ENCODE measurements at regions not wholly inside any gene's neighbourhood (a gene's known extent, or its start where the extent isn't known, plus 50 kb on each side); places are given as distances from the start of the nearest gene placed in this dataset.
"Not testable (repeated sequence)": the region's sequence is repeated elsewhere in the genome, so short reads cannot be mapped to it uniquely, and the experiment has no call there.

DNA sequence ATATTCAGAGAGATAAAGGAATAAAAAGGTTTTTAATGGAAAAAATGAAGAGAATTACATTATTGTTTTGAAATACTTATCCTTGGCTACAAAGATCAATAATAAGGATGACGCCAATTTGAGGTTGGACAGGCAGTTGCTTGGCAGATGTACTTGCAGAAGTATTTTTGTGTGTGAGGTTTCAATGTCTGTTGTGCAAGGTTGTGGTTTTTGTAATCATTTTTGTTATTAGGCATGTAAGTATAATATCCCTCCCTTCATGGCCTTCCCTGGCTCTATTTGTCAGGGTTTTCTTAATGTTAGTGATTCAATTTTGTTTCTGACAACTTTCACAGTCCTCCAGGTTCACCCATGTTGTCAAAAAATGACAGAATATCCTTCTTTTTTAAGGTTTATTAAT lies 105.9 kb downstream of the OTOL1 start:
- no peaks in the 10 kb centered on the region for H3K9me3 ChIP-seq (ENCODE audit: insufficient read depth, low read depth, low read length)
- no peaks in the 10 kb centered on the region for H3K27me3 ChIP-seq (ENCODE audit: insufficient read depth, low read length)
- no peaks in the 10 kb centered on the region for H3K36me3 ChIP-seq (ENCODE audit: insufficient read depth, low read length)
- no peak overlapping the region for H3K4me3 ChIP-seq (ENCODE audit: low read length)
- WGBS = 96% methylated on average over 1 of the region's 1 CpG
- H3K27ac ChIP-seq (ENCODE audit: low read depth, low read length) = no peak overlapping the region
- H3K9ac ChIP-seq (ENCODE audit: low read depth, low read length) = no peak overlapping the region
- H3K4me1 ChIP-seq (ENCODE audit: insufficient read depth, low read length) = no peaks in the 10 kb centered on the region

DNA sequence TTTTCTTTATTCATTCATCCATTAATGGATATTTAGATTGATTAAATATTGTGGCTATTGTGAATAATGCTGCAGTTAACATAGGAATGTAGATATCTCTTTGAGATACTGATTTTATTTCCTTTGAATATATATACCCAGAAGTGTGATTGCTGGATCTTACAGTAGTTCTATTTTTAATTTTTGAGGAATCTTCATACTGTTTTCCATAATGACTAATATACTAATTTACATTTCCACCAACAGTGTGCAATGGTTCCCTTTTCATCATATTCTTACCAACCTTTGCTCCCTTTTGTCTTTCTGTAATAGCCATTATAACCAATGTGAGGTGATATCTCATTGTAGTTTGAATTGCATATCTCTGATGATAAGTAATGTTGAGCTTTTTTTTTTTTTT lies 106.3 kb downstream of the OTOL1 start:
- no peaks in the 10 kb centered on the region for H3K4me1 ChIP-seq (ENCODE audit: insufficient read depth, low read length)
- no peak overlapping the region for H3K9ac ChIP-seq (ENCODE audit: low read depth, low read length)
- H3K36me3 ChIP-seq (ENCODE audit: insufficient read depth, low read length) = no peaks in the 10 kb centered on the region
- H3K4me3 ChIP-seq (ENCODE audit: low read length) = no peak overlapping the region
- no peak overlapping the region for H3K27ac ChIP-seq (ENCODE audit: low read depth, low read length)
- no peaks in the 10 kb centered on the region for H3K27me3 ChIP-seq (ENCODE audit: insufficient read depth, low read length)
- H3K9me3 ChIP-seq (ENCODE audit: insufficient read depth, low read depth, low read length) = no peaks in the 10 kb centered on the region

DNA sequence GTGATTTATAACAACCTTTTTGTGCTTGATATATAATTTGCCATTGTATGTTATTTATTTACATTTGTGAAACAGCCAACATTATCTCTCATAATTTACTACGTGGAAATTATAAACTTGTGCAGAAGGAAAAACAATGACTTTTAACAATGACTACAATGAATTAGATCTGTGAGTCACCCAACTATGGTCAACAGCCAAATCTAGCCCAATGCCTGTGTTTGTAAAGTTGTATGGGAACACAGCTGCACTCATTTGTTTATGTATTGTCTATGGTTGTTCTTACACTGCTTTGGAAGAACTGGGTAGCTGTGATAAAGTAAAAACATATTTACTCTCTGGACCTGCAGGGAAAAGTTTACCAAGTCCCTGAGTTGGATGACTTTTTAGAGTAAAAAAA lies 110.4 kb downstream of the OTOL1 start:
- Histone ChIP-seq H3K27ac (ENCODE audit: low read depth, low read length) (no peak overlapping the region), H3K4me3 (ENCODE audit: low read length) (no peak overlapping the region), H3K36me3 (ENCODE audit: insufficient read depth, low read length) (no peaks in the 10 kb centered on the region), H3K27me3 (ENCODE audit: insufficient read depth, low read length) (no peaks in the 10 kb centered on the region), H3K9me3 (ENCODE audit: insufficient read depth, low read depth, low read length) (peaks cover 4% of the 10 kb centered on the region; the same call in 1 of the 2 replicates), H3K9ac (ENCODE audit: low read depth, low read length) (no peak overlapping the region), H3K4me1 (ENCODE audit: insufficient read depth, low read length) (no peaks in the 10 kb centered on the region)
- 100% methylated on average over 1 of the region's 1 CpG for WGBS

DNA sequence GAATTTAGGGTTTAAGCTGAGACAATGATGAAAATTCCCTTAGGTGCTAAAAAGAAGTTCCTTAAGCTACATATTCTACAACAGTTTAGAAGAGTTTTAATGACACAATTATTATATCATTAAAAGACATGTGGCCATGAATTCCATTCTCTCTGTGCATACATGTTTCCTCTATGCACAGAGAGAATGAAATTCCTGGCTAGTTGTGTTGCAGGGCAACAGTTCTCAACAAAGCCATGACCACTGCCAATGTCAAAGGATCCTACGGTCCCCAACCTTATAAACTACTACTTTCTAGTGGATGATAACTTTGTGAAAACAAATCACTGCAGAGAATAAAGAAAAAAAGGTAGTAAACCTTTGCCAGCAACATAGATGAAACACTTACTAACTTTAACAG lies 122.7 kb downstream of the OTOL1 start:
- no peak overlapping the region for H3K27ac ChIP-seq (ENCODE audit: low read depth, low read length)
- no peaks in the 10 kb centered on the region for H3K9me3 ChIP-seq (ENCODE audit: insufficient read depth, low read depth, low read length)
- no peak overlapping the region for H3K4me3 ChIP-seq (ENCODE audit: low read length)
- H3K9ac ChIP-seq (ENCODE audit: low read depth, low read length) = no peak overlapping the region
- no CpG with 5 or more reads among the region's 1 CpG for WGBS
- no peaks in the 10 kb centered on the region for H3K27me3 ChIP-seq (ENCODE audit: insufficient read depth, low read length)
- H3K4me1 ChIP-seq (ENCODE audit: insufficient read depth, low read length) = no peaks in the 10 kb centered on the region
- H3K36me3 ChIP-seq (ENCODE audit: insufficient read depth, low read length) = no peaks in the 10 kb centered on the region

DNA sequence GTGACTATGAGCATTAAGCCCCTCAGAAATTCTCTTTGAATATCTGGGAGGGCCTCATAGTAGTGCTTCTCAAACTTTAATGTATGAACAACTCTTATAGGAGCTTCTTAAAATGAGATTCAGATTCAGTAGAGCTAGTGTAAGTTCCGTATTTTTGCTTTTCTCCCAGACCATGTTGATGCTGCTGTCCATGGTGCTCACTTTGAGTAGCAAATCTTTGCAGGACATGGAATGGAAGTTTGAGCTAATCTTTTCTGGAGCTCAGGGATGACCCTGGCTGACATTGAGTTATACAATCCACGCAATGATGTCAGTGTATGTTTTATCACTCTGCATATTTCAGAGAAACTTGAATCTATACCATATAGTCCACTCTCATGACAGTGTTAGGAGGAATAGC lies 134.2 kb downstream of the OTOL1 start:
- H3K4me1 ChIP-seq (ENCODE audit: insufficient read depth, low read length) = peaks cover 20% of the 10 kb centered on the region
- no peaks in the 10 kb centered on the region for H3K9me3 ChIP-seq (ENCODE audit: insufficient read depth, low read depth, low read length)
- 73% methylated on average over 2 of the region's 2 CpGs for WGBS
- no peaks in the 10 kb centered on the region for H3K27me3 ChIP-seq (ENCODE audit: insufficient read depth, low read length)
- H3K36me3 ChIP-seq (ENCODE audit: insufficient read depth, low read length) = no peaks in the 10 kb centered on the region
- no peak overlapping the region for H3K27ac ChIP-seq (ENCODE audit: low read depth, low read length)
- H3K4me3 ChIP-seq (ENCODE audit: low read length) = no peak overlapping the region
- no peak overlapping the region for H3K9ac ChIP-seq (ENCODE audit: low read depth, low read length)

DNA sequence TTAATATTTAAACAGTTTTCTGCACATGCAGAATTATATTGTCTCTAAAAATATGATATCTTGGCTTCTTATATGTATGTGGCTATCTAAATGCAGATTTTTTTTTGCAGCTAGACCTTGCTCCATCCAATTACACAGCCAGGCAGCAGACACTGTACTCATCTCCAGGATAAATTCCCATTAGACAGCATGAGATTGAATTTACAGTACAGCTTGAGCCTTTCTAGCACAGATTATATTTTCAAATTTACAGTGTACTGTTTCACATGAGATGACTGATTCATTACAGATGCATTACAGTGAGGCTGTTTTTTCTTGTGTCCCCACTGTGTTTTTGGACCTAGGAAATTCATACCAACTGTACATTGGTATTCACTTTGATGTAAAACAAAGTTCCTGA lies 134.9 kb downstream of the OTOL1 start:
- no peak overlapping the region for H3K4me3 ChIP-seq (ENCODE audit: low read length)
- no peaks in the 10 kb centered on the region for H3K36me3 ChIP-seq (ENCODE audit: insufficient read depth, low read length)
- H3K27me3 ChIP-seq (ENCODE audit: insufficient read depth, low read length) = no peaks in the 10 kb centered on the region
- no peak overlapping the region for H3K9ac ChIP-seq (ENCODE audit: low read depth, low read length)
- H3K9me3 ChIP-seq (ENCODE audit: insufficient read depth, low read depth, low read length) = no peaks in the 10 kb centered on the region
- H3K27ac ChIP-seq (ENCODE audit: low read depth, low read length) = no peak overlapping the region
- peaks cover 20% of the 10 kb centered on the region for H3K4me1 ChIP-seq (ENCODE audit: insufficient read depth, low read length)

DNA sequence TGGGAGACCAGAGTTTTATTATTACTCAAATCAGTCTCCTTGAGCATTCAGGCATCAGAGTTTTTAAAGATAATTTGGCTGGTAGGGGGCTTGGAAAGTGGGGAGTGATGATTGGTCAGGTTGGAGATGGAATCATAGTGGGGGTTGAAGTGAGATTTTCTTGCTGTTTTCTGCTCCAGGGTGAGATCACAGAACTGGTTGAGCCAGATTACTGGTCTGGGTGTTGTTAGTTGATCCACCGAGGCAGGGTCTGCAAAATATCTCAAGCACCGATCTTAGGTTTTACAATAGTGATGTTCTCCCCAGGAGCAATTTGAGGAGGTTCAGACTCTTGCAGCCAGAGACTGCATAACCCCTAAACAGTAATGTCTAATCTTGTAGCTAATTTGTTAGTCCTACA lies 141.0 kb downstream of the OTOL1 start:
- Histone ChIP-seq H3K9me3 (ENCODE audit: insufficient read depth, low read depth, low read length) (no peaks in the 10 kb centered on the region), H3K36me3 (ENCODE audit: insufficient read depth, low read length) (no peaks in the 10 kb centered on the region), H3K27me3 (ENCODE audit: insufficient read depth, low read length) (no peaks in the 10 kb centered on the region), H3K4me3 (ENCODE audit: low read length) (no peak overlapping the region), H3K4me1 (ENCODE audit: insufficient read depth, low read length) (peaks cover 33% of the 10 kb centered on the region), H3K27ac (ENCODE audit: low read depth, low read length) (no peak overlapping the region), H3K9ac (ENCODE audit: low read depth, low read length) (no peak overlapping the region)
- 85% methylated on average over 2 of the region's 2 CpGs for WGBS

DNA sequence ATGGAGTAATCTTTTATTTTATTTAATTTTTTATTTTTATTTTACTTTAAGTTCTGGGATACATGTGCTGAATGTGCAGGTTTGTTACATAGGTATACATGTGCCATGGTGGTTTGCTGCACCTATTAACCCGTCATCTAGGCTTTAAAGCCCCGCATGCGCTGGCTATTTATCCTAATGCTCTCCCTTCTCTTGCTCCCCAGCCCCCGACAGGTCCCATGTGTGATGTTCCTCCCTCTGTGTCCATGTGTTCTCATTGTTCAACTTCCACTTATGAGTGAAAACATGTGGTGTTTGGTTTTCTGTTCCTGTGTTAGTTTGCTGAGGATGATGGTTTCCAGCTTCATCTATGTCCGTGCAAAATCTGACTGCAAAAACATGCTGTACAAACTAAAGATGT lies 142.5 kb downstream of the OTOL1 start:
- not testable (repeated sequence) for H3K9me3 ChIP-seq (ENCODE audit: insufficient read depth, low read depth, low read length); H3K9ac ChIP-seq (ENCODE audit: low read depth, low read length); H3K4me3 ChIP-seq (ENCODE audit: low read length); H3K36me3 ChIP-seq (ENCODE audit: insufficient read depth, low read length); H3K27me3 ChIP-seq (ENCODE audit: insufficient read depth, low read length); H3K27ac ChIP-seq (ENCODE audit: low read depth, low read length)
- peaks cover 27% of the 10 kb centered on the region for H3K4me1 ChIP-seq (ENCODE audit: insufficient read depth, low read length)
- 98% methylated on average over 5 of the region's 5 CpGs for WGBS

DNA sequence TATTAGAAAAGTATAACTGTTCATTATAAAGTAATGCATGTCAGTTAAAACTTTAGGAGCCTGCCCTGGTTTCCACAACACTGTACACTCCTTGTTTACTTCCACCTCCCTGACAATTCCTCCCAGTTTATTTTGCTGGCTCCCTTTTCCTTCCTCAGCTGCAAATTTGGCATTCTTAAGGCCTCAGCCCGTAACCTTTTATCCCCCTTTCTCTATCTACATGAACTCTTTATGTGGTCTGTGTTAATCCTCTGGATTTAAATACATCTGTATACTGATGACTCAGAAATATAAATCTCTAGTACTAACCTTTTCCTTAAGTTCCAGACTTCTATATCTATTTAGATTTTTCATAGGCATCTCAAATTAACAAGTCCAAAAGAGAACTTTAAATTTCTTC lies 143.6 kb downstream of the OTOL1 start:
- no peak overlapping the region for H3K27ac ChIP-seq (ENCODE audit: low read depth, low read length)
- H3K4me3 ChIP-seq (ENCODE audit: low read length) = no peak overlapping the region
- H3K9me3 ChIP-seq (ENCODE audit: insufficient read depth, low read depth, low read length) = no peaks in the 10 kb centered on the region
- WGBS = 100% methylated on average over 1 of the region's 1 CpG
- H3K9ac ChIP-seq (ENCODE audit: low read depth, low read length) = no peak overlapping the region
- H3K36me3 ChIP-seq (ENCODE audit: insufficient read depth, low read length) = no peaks in the 10 kb centered on the region
- H3K27me3 ChIP-seq (ENCODE audit: insufficient read depth, low read length) = no peaks in the 10 kb centered on the region
- peaks cover 27% of the 10 kb centered on the region for H3K4me1 ChIP-seq (ENCODE audit: insufficient read depth, low read length)

DNA sequence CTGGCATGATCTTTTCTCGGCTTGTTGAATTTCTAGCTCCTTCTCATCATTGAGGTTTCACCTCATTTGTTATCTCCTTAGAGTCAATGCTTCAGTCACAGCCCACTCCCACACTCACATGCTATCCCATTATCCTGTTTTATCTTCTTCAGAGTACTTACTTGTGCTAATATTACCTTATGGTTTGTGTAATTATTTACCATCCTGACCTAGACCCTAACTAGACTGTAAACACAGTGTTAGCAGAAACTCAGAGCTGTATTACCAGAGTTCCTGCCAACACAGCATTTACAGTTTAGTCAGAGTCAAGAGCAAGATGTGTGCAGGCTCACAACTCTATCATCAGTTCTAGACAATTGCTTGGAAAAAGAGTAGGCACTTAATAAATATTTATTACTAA lies 144.7 kb downstream of the OTOL1 start:
- no peak overlapping the region for H3K9ac ChIP-seq (ENCODE audit: low read depth, low read length)
- H3K9me3 ChIP-seq (ENCODE audit: insufficient read depth, low read depth, low read length) = no peaks in the 10 kb centered on the region
- no peak overlapping the region for H3K4me3 ChIP-seq (ENCODE audit: low read length)
- H3K4me1 ChIP-seq (ENCODE audit: insufficient read depth, low read length) = peaks cover 27% of the 10 kb centered on the region
- H3K27ac ChIP-seq (ENCODE audit: low read depth, low read length) = no peak overlapping the region
- 89% methylated on average over 1 of the region's 1 CpG for WGBS
- no peaks in the 10 kb centered on the region for H3K36me3 ChIP-seq (ENCODE audit: insufficient read depth, low read length)
- no peaks in the 10 kb centered on the region for H3K27me3 ChIP-seq (ENCODE audit: insufficient read depth, low read length)

DNA sequence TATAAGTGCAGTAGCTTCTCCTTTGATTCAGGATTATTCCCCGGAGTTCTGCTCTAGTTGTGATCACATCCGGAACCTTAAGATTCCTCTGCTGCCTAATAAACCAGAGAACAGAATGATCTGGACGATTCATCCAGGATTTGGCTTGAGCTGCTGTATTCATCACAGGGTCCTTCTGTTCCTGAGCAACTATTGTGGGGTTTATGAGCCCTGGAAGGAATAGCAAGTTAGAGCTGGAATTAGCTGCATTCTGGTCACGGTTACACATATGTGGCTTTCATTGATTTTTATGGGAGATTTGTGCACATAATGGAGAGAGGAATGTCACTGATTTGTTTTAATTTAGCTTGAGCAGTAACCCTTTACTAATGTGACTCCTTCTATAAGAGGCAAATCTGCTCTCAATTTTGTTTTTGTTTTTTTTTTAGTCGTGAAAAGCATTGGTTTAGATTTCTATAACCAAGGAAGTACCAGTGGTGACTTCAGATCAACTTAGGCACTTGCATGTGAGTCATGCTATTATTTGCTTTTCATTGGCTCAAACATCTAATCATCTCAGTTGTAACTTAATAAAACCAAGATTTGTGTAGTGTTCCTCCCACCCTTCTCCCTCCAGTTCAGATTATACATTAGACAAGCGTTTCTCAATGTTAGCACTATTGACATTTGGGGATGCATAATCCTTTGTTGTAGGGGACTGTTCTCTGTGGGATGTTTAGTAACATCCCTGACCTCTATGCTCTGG lies 148.5 kb downstream of the OTOL1 start:
- no peak overlapping the region for H3K9ac ChIP-seq (ENCODE audit: low read depth, low read length)
- H3K4me1 ChIP-seq (ENCODE audit: insufficient read depth, low read length) = no peaks in the 10 kb centered on the region; the same call in 1 of the 2 replicates
- H3K36me3 ChIP-seq (ENCODE audit: insufficient read depth, low read length) = no peaks in the 10 kb centered on the region
- H3K27ac ChIP-seq (ENCODE audit: low read depth, low read length) = no peak overlapping the region
- WGBS = 82% methylated on average over 5 of the region's 6 CpGs
- no peak overlapping the region for H3K4me3 ChIP-seq (ENCODE audit: low read length)
- H3K27me3 ChIP-seq (ENCODE audit: insufficient read depth, low read length) = no peaks in the 10 kb centered on the region
- no peaks in the 10 kb centered on the region for H3K9me3 ChIP-seq (ENCODE audit: insufficient read depth, low read depth, low read length)

DNA sequence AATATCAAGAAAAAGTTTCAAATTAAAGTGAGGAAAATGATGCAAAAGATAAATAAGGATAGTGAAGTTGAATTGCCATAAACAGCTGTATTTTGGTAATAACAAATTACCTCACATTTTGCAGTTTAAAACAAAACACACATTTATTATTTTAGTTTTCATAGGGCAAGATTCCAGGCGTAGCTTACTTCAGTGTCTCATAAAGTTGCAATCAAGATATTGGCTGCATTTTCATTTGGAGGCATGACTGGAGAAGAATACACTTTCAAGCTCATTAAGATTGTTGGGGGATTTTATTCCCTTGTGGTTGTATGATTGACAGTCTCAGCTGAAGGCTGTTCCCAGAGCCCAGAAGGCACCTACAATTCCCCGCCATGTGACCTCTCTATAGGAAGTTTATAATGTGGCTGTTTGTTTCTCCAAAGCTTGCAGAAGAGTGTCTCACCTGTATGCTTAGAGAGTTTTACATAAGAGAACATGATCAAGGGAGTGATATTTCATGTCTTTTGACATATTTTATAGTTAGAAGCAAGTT lies 151.4 kb downstream of the OTOL1 start:
- H3K9ac ChIP-seq (ENCODE audit: low read depth, low read length) = no peak overlapping the region
- no peaks in the 10 kb centered on the region for H3K36me3 ChIP-seq (ENCODE audit: insufficient read depth, low read length)
- 94% methylated on average over 2 of the region's 2 CpGs for WGBS
- H3K27ac ChIP-seq (ENCODE audit: low read depth, low read length) = no peak overlapping the region
- H3K9me3 ChIP-seq (ENCODE audit: insufficient read depth, low read depth, low read length) = no peaks in the 10 kb centered on the region
- no peak overlapping the region for H3K4me3 ChIP-seq (ENCODE audit: low read length)
- no peaks in the 10 kb centered on the region for H3K27me3 ChIP-seq (ENCODE audit: insufficient read depth, low read length)
- H3K4me1 ChIP-seq (ENCODE audit: insufficient read depth, low read length) = no peaks in the 10 kb centered on the region

All from HUES64 (cell line).